H1 (cell line): ENCODE measurements at regions not wholly inside any gene's neighbourhood (a gene's known extent, or its start where the extent isn't known, plus 50 kb on each side); places are given as distances from the start of the nearest gene placed in this dataset.
"Not testable (repeated sequence)": the region's sequence is repeated elsewhere in the genome, so short reads cannot be mapped to it uniquely, and the experiment has no call there.

ENCODE experiments used
- BACH1 ChIP-seq: IDR thresholded peaks from 2 replicates; pipeline ENCODE4 v1.6.1; 2012; ENCODE audit warnings: low read length, improper control_type of control experiment
- BRCA1 ChIP-seq: IDR thresholded peaks from 2 replicates; pipeline ENCODE4 v1.6.1; 2012; ENCODE audit warnings: low read depth, low read length, improper control_type of control experiment
- CEBPB ChIP-seq: IDR thresholded peaks from 2 replicates; pipeline ENCODE4 v1.6.1; 2012; ENCODE audit warnings: low read depth, low read length
- CREB1 ChIP-seq: IDR thresholded peaks from 2 replicates; pipeline ENCODE4 v1.6.1; 2012; ENCODE audit warnings: inconsistent platforms
- CTCF ChIP-seq, 3 experiments: IDR thresholded peaks; 1 replicate in 2 of 3; 2 replicates in 1 of 3; pipeline versions ENCODE4 v1.5.1 to v1.6.1; 2011; ENCODE audit warnings: low read length in 3 of 3, mild to moderate bottlenecking in 3 of 3, inconsistent platforms in 2 of 3, low read depth in 1 of 3, moderate library complexity in 1 of 3; ENCODE audit not compliant: insufficient read depth in 1 of 3; ENCODE audit errors: control extremely low read depth in 1 of 3
- EZH2 ChIP-seq: fragments of 200-600 bp; sonication (generic); IDR thresholded peaks from 2 replicates; pipeline ENCODE4 v1.7.1; 2012; ENCODE audit warnings: low read depth, mild to moderate bottlenecking, moderate library complexity, low read length, inconsistent platforms; ENCODE audit not compliant: severe bottlenecking
- JUN ChIP-seq: IDR thresholded peaks from 2 replicates; pipeline ENCODE4 v1.6.1; 2011; ENCODE audit warnings: low read depth, mild to moderate bottlenecking, improper control_type of control experiment, low read length
- KDM1A ChIP-seq: fragments of 200-600, 300-600 bp; sonication (generic); IDR thresholded peaks from 2 replicates; pipeline ENCODE4 v1.7.1; 2016; ENCODE audit warnings: mild to moderate bottlenecking, low read length, borderline replicate concordance
- KDM5A ChIP-seq: fragments of 200-600 bp; IDR thresholded peaks from 2 replicates; pipeline ENCODE4 v1.7.1; 2012; ENCODE audit warnings: mild to moderate bottlenecking, low read length, inconsistent platforms, mixed read lengths
- MAX ChIP-seq: IDR thresholded peaks from 2 replicates; pipeline ENCODE4 v1.6.1; 2012; ENCODE audit warnings: inconsistent platforms
- POLR2A ChIP-seq, 2 experiments: IDR thresholded peaks; 1 replicate in 1 of 2; 2 replicates in 1 of 2; pipeline ENCODE4 v1.6.1; 2011; ENCODE audit warnings: low read depth in 2 of 2, low read length in 2 of 2, mild to moderate bottlenecking in 2 of 2; ENCODE audit errors: control extremely low read depth in 1 of 2
- RAD21 ChIP-seq, 2 experiments: IDR thresholded peaks in 1 of 2; conservative IDR thresholded peaks in 1 of 2; 2 replicates each; pipeline ENCODE4 v1.6.1; 2011; ENCODE audit warnings: low read depth in 2 of 2, low read length in 2 of 2, improper control_type of control experiment in 1 of 2, inconsistent platforms in 1 of 2, mild to moderate bottlenecking in 1 of 2, moderate library complexity in 1 of 2
- SP1 ChIP-seq: IDR thresholded peaks from 2 replicates; pipeline ENCODE4 v1.6.1; 2011; ENCODE audit warnings: low read depth, low read length

DNA sequence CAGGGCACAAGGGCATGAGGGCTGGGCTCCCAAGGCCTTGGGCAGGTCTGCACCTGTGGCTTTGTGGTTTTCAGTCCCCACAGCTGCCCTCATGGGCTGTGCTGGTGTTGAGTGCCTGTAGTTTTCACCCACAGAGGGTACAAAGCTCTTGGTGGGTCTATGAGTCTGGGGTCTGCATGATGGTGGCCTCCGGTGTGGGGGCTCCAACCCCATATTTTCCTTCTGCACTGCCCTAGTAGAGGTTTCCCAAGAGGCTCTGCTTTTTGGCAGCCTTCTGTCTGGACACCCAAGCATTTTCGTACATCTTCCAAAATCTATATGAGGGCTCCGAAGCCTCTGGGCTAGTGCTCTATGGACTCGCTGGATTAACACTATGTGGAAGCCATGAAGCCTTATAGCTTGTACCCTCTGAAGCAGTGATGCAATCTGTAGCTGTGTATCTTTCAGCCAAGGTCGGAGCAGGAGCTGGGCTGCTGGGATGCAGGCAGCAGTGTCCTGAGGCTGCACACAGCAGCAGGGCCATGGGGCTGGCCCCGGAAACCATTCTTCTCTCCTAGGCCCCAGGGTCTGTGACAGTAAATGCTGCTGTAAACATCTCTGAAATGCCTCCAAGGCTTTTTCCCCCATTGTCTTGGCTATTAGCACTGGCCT is 240.3 kb downstream of the CWH43 start:
- not testable (repeated sequence) for TF ChIP-seq EZH2; CREB1; CTCF (IDR thresholded peaks at IDR 0.05; ENCODE audit: control extremely low read depth in 1 of 3, insufficient read depth in 1 of 3, low read depth in 1 of 3, low read length in 3 of 3); JUN; KDM1A; KDM5A; SP1; CEBPB; RAD21 (IDR thresholded peaks at IDR 0.05 in 1 of 2, conservative IDR thresholded peaks at IDR 0.05 in 1 of 2; ENCODE audit: low read depth in 2 of 2, low read length in 2 of 2); BRCA1; POLR2A (IDR thresholded peaks at IDR 0.05; ENCODE audit: control extremely low read depth in 1 of 2, low read depth in 2 of 2, low read length in 2 of 2); MAX; BACH1
